Stimulated activated CD8-positive, alpha-beta memory T cell treated with anti-CD3 and anti-CD28 coated beads, Interleukin-15, amount 100 ng/mL, for 4 hours (primary cell): ENCODE measurements at regions not wholly inside any gene's neighbourhood (a gene's known extent, or its start where the extent isn't known, plus 50 kb on each side); places are given as distances from the start of the nearest gene placed in this dataset.

Experiments
- DNase-seq, 2 donors: peaks; one replicate each; pipeline ENCODE4 v3.0.0-alpha.2; 2020; ENCODE audit warnings: low read depth in 2 of 2

GRCh38 chr6:21808551-21809242, 215.1 kb downstream of the SOX4 start:
- no peak for DNase-seq

GRCh38 chr6:21811484-21811883, 217.9 kb downstream of the SOX4 start:
- DNase-seq: no peak

- no peak for DNase-seq
Measured at GRCh38 chr6:21816231-21816630, 222.7 kb downstream of the SOX4 start.

- DNase-seq: no peak
Measured at GRCh38 chr6:21820442-21820841, 226.9 kb downstream of the SOX4 start.

DNA sequence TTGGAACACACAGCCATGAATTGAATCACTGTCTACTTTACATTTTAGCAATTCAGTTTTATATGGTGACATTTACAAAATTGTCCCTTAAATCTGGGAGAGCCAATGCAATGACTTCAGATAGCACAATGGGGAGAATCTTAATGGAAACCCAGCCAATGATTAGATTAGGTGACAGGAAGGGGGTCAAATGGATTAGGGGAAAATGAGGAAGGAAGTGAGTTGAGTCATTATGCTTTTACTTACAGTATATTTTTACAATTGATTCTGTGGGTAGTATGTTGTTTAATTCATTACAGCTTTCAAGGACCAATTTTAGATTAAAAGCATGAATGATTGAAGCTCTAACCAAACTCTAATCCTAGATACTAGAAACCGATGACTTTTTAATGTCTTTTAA, 229.8 kb downstream of the SOX4 start:
- no peak for DNase-seq

DNA sequence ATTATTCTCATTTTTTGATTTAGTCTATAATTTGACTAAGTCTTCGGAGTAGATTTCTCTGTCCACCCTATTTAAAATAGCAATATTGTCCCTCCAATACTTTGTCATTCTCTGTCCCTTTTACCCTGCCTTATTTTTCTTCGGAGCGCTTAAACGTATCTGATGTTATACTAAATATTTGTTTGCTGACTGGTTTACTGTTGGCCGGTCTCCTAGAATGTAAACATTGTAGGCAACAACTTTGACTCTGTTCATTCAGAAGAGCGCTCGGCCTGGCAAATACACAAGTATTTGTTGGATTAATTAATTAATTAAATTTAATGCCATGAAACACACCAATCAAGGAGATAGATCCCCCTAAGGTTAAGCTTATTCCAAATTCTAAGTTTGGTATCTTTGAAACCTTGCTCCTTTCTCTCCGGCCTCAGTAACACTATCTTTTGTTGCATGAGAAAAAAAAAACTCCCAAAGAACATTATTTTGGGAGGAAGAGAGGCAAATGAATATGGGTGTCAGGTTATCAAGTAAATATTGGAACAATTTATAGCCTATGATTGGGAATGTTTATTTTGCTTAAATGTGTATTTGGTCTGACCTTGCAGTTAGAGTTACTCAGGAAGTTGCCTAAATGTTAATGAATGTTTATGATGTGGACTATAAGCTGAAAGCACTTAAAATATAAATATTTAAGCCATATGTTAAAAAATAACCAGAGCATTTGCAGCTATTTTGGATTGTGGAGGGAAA, 231.1 kb downstream of the SOX4 start:
- DNase-seq: no peak

DNA sequence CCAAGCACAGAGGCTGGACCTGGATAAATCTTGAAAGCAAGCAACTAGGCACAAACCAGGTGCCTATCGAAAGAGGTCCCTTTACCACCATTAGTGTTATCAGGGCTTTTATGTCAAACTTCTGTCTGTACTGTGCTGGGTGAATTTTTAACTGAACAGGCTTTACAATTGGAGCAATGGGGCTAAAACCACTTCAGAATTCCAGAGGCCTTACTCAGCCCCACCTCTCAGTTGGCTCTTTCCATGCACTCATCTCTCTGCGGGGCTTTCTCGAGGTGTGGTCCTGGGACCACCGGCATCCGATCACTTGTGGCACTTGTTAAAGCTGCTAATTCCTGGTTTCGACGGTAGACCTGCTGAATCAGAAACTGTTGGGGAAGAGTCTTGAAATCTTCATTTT, 232.5 kb downstream of the SOX4 start:
- no peak for DNase-seq

DNA sequence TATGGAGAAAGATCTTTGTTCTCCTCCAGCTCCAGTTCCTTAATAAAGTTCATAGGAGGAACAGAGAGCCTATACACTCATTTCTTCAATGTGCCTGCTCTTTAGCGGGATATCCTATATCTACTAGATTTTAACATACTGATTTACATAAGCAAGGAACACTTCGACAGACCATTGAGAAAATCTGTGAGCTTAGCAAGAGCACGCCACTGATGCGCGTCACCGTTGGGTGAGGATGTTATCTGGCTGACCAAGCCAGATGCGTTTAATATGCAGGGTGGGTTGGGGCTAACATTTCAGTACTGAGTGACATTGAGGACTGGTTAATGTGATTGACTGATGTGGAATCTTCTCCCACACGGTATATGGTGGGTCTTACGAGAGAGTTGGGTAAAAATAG, 233.4 kb downstream of the SOX4 start:
- no peak for DNase-seq

- no peak for DNase-seq
Measured at GRCh38 chr6:21827425-21828202, 234.1 kb downstream of the SOX4 start.

DNA sequence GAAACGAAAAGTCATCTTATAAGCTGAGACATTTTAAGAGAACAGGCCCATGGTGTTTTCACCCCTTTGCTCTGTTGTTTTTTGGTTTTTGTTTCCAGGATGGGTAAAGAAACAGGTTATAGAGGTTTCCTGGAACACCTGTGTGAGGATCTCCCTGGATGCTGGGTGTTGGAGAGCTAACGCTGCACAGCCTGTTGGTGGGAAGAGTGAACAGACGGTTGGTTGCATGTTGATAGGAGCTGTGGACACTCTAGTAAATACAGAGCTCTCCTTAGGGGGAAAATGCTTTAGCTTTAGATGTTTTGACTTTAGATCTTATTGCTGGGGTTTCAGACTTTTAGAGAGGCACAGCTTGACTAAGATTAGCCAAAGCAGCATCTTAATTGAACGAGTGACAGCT, 235.2 kb downstream of the SOX4 start:
- DNase-seq: no peak

DNA sequence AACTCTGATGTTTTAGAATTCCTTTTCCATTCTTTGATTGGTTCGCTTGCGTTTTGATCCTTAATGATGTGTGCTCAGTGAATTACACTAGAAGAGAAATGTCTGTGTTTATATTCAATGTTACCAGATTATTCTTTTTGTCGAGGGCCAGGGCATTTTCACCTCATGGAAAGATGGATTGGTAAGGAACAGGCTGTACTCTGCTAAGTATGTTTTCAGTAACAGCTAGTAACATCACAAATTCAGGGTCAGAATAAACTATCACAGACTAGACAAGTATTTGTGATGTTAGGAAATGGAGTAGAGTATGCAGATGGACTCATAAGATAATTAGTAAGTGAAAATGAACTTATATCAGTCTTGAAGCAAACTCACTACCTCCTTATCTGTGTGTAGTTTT, 235.6 kb downstream of the SOX4 start:
- no peak for DNase-seq

- DNase-seq: no peak
Measured at GRCh38 chr6:21831521-21832291, 238.2 kb downstream of the SOX4 start.

- DNase-seq: no peak
Measured at GRCh38 chr6:21836277-21836676, 242.7 kb downstream of the SOX4 start.

DNA sequence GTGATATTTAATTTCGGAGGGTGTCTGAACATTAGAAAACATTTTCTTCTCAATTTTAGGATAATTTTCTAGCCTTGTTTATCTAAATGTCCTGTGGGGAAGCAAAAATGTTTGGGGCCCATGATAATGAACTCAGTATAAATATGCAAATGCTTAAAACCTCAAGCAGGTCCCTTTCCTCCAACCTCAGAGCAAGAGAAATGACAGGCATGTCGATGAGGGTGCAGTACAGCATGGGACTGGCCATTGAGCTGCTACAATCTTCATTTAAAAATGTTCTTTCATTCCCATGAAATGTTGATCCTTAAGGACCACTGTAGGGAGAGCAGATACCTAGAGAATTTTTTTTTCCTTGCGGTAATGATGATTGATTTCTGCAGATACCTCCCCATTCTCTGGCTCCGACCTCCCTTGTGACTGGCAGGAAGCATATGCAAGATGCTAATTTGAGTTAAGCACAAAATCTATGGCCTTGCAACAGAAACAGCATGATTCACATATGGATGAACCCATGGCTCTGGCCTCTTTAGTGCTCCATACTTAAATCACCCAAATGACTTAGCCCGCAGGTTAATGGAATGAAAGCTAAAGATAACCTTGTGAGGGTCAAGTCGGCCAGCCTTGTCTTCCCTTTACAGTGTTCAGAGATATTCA, 243.3 kb downstream of the SOX4 start:
- DNase-seq: no peak

GRCh38 chr6:21840428-21840827, 246.9 kb downstream of the SOX4 start:
- no peak for DNase-seq

DNA sequence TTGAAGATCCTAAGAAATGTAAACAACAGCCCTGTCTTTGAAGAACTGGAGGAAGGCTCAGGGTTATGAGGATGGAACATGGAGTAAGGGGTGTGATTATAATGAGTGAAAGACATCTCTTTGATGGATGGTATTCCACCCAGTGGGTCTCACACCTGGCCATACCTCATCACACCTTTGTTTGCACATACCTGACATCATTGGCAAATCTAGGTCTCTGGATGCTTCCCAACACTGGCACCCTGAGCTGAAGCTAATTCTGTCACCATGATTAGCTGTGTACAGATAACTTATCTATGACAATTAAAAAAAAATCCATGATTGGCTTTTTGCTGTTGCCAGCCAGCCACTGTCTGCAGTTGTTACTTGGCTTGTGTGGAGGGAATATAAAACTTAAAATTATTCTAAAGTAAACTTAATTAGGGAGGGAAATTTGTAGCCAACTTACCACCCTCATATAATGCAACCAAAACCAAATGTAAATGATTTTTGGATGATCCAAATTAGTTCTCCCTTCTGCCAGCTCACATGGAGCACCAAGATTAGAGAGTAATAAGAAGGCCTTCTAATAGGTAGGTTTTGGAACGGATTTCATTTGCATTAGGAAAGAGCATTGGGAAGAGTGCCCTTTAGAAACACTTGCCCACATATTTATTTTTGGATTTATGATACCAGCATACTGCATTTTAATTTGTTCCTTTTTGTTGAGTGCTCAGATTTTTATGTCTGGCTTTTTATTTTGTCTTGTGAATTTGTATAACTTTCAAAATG, 249.5 kb downstream of the SOX4 start:
- no peak for DNase-seq

DNA sequence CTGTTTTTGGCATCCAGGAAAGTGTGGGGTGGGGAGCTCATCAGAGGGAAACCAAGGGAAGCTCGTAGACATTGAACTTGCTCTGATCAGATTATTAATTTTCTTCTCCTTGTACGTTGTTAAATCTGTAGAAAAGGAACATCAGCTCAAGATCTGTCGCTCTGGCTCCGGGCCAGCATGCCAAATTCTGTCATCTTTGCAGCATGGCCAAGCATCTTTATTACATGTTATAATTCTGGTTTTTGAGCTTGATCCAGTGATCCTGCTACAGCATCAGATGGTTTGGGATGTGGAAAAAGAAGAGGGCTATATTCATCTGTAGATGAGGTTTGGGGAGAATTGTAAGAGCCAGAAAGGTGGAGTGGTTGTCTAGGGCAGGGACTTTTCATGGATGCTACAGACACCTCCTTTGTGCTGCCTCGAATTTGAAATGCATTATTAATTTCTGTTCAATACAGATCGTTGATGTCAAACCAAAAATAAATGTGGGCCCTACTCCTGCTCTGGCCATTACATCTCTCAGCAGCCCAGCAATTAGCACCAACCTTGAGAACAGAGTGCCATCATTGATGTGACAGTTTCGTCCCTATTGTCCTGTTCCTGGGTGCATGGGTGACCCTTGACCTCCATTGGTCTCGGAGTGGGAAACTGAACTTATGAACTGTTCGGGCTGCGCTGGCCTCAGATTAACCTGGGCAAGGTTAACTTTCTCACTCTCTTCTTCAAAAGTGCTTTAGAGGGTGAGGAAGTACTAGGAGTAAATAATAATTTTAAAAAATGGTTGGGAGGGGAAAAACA, 250.8 kb downstream of the SOX4 start:
- DNase-seq: no peak

DNA sequence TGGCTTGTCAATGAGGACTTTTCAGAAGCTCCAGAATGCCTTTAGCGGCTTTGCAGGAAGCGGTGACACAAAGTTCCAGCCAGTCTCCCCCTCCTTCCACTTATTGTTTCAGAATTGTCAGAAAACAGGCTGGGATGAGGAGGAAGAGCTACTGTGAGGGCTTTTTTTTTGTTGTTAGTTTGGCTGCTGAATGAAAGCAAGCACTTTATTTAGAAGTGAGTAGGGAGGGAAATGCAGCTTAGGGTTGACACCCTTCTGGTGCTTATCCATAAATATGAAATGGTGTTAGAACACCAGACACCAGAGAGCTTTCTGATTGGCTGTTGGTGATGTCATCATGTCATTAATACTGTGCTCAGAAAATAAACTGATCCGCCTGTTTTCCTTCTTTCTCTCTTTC, 251.5 kb downstream of the SOX4 start:
- DNase-seq: no peak

- DNase-seq: no peak
Measured at GRCh38 chr6:21845439-21846140, 252.0 kb downstream of the SOX4 start.
